ENCODE measurements at regions not wholly inside any gene's neighbourhood (a gene's known extent, or its start where the extent isn't known, plus 50 kb on each side); places are given as distances from the start of the nearest gene placed in this dataset.
"Not testable (repeated sequence)": the region's sequence is repeated elsewhere in the genome, so short reads cannot be mapped to it uniquely, and the experiment has no call there.

- DNase-seq (ENCODE audit: low spot score) (peak; percentile 32), ATAC-seq (ENCODE audit: low read depth) (no peak)
- no peak for TF ChIP-seq CTCF (IDR thresholded peaks at IDR 0.05; ENCODE audit: poor library complexity, severe bottlenecking)
- H3K27ac ChIP-seq (ENCODE audit: poor library complexity, severe bottlenecking): no peak overlapping the region
- peaks cover 20% of the 10 kb centered on the region for H3K4me1 ChIP-seq (ENCODE audit: insufficient read depth, poor library complexity, severe bottlenecking)
- H3K4me3 ChIP-seq (ENCODE audit: severe bottlenecking): no peak overlapping the region
- no peaks in the 10 kb centered on the region for H3K27me3 ChIP-seq (ENCODE audit: insufficient read depth, poor library complexity, severe bottlenecking)
- H3K9me3 ChIP-seq (ENCODE audit: severe bottlenecking): no peaks in the 10 kb centered on the region
- no peaks in the 10 kb centered on the region for H3K36me3 ChIP-seq (ENCODE audit: low read depth)
Observed at GRCh38 chr14:28301179-28301578, 465.4 kb upstream of the FOXG1 start.

GRCh38 chr14:28303248-28303647, 463.3 kb upstream of the FOXG1 start:
- Histone ChIP-seq H3K9me3 (ENCODE audit: severe bottlenecking) (no peaks in the 10 kb centered on the region), H3K4me1 (ENCODE audit: insufficient read depth, poor library complexity, severe bottlenecking) (peaks cover 27% of the 10 kb centered on the region), H3K27me3 (ENCODE audit: insufficient read depth, poor library complexity, severe bottlenecking) (no peaks in the 10 kb centered on the region), H3K27ac (ENCODE audit: poor library complexity, severe bottlenecking) (peak overlapping the region; percentile 76), H3K36me3 (ENCODE audit: low read depth) (no peaks in the 10 kb centered on the region), H3K4me3 (ENCODE audit: severe bottlenecking) (no peak overlapping the region)
- TF ChIP-seq CTCF (IDR thresholded peaks at IDR 0.05; ENCODE audit: poor library complexity, severe bottlenecking): no peak
- DNase-seq (ENCODE audit: low spot score) (no peak), ATAC-seq (ENCODE audit: low read depth) (peak; percentile 98)

- DNase-seq (ENCODE audit: low spot score) (no peak), ATAC-seq (ENCODE audit: low read depth) (no peak)
- Histone ChIP-seq H3K27me3 (ENCODE audit: insufficient read depth, poor library complexity, severe bottlenecking) (no peaks in the 10 kb centered on the region), H3K4me1 (ENCODE audit: insufficient read depth, poor library complexity, severe bottlenecking) (peaks cover 43% of the 10 kb centered on the region), H3K9me3 (ENCODE audit: severe bottlenecking) (no peaks in the 10 kb centered on the region), H3K27ac (ENCODE audit: poor library complexity, severe bottlenecking) (no peak overlapping the region), H3K4me3 (ENCODE audit: severe bottlenecking) (no peak overlapping the region), H3K36me3 (ENCODE audit: low read depth) (0 out of 2 replicates have a peak, but pooled peaks cover 2% of the 10 kb centered on the region)
- no peak for TF ChIP-seq CTCF (IDR thresholded peaks at IDR 0.05; ENCODE audit: poor library complexity, severe bottlenecking)
Observed at GRCh38 chr14:28305938-28306337, 460.6 kb upstream of the FOXG1 start.

- no peak for TF ChIP-seq CTCF (IDR thresholded peaks at IDR 0.05; ENCODE audit: poor library complexity, severe bottlenecking)
- Histone ChIP-seq H3K4me3 (ENCODE audit: severe bottlenecking) (no peak overlapping the region), H3K9me3 (ENCODE audit: severe bottlenecking) (no peaks in the 10 kb centered on the region), H3K27me3 (ENCODE audit: insufficient read depth, poor library complexity, severe bottlenecking) (no peaks in the 10 kb centered on the region), H3K27ac (ENCODE audit: poor library complexity, severe bottlenecking) (peak overlapping the region; percentile 85), H3K4me1 (ENCODE audit: insufficient read depth, poor library complexity, severe bottlenecking) (peaks cover 43% of the 10 kb centered on the region), H3K36me3 (ENCODE audit: low read depth) (0 out of 2 replicates have a peak, but pooled peaks cover 3% of the 10 kb centered on the region)
- no peak for DNase-seq (ENCODE audit: low spot score)
- ATAC-seq (ENCODE audit: low read depth): no peak
Observed at GRCh38 chr14:28307506-28307905, 459.1 kb upstream of the FOXG1 start.

- DNase-seq (ENCODE audit: low spot score) (no peak), ATAC-seq (ENCODE audit: low read depth) (peak; percentile 100)
- Histone ChIP-seq H3K9me3 (ENCODE audit: severe bottlenecking) (no peaks in the 10 kb centered on the region), H3K36me3 (ENCODE audit: low read depth) (0 out of 2 replicates have a peak, but pooled peaks cover 3% of the 10 kb centered on the region), H3K27ac (ENCODE audit: poor library complexity, severe bottlenecking) (peak overlapping the region; percentile 85), H3K4me3 (ENCODE audit: severe bottlenecking) (no peak overlapping the region), H3K27me3 (ENCODE audit: insufficient read depth, poor library complexity, severe bottlenecking) (no peaks in the 10 kb centered on the region), H3K4me1 (ENCODE audit: insufficient read depth, poor library complexity, severe bottlenecking) (peaks cover 30% of the 10 kb centered on the region)
- no peak for TF ChIP-seq CTCF (IDR thresholded peaks at IDR 0.05; ENCODE audit: poor library complexity, severe bottlenecking)
Observed at GRCh38 chr14:28308734-28309133, 457.9 kb upstream of the FOXG1 start.

GRCh38 chr14:28317890-28318675, 448.5 kb upstream of the FOXG1 start:
- not testable (repeated sequence) for DNase-seq (ENCODE audit: low spot score)

More at GRCh38 chr14:28317890-28318675, 448.5 kb upstream of the FOXG1 start:
- H3K4me1 ChIP-seq (ENCODE audit: insufficient read depth, poor library complexity, severe bottlenecking): peaks cover 14% of the 10 kb centered on the region
- not testable (repeated sequence) for ATAC-seq (ENCODE audit: low read depth); H3K4me3 ChIP-seq (ENCODE audit: severe bottlenecking); H3K27me3 ChIP-seq (ENCODE audit: insufficient read depth, poor library complexity, severe bottlenecking); H3K36me3 ChIP-seq (ENCODE audit: low read depth); H3K9me3 ChIP-seq (ENCODE audit: severe bottlenecking); H3K27ac ChIP-seq (ENCODE audit: poor library complexity, severe bottlenecking)
